NCI-H2107 treated with DMSO at 0.1 percent for 48 hours (cell line): ENCODE measurements at regions not wholly inside any gene's neighbourhood (a gene's known extent, or its start where the extent isn't known, plus 50 kb on each side); places are given as distances from the start of the nearest gene placed in this dataset.

Experiments
- DNase-seq: peaks from one replicate; lab custom pipeline; 2025; ENCODE audit not compliant: unreplicated experiment; lab: John Stamatoyannopoulos, UW

GRCh38 chr4:180809439-180809838 lies 1433.8 kb upstream of the TENM3 start:
- no peak for DNase-seq

GRCh38 chr4:180810581-180810980 lies 1432.6 kb upstream of the TENM3 start:
- DNase-seq: no peak

- no peak for DNase-seq
Observed at GRCh38 chr4:180811556-180811955, 1431.6 kb upstream of the TENM3 start.

- no peak for DNase-seq
Observed at GRCh38 chr4:180812783-180813182, 1430.4 kb upstream of the TENM3 start.

GRCh38 chr4:180814875-180815417 lies 1428.3 kb upstream of the TENM3 start:
- no peak for DNase-seq

- DNase-seq: no peak
Observed at GRCh38 chr4:180817529-180817928, 1425.7 kb upstream of the TENM3 start.

GRCh38 chr4:180823108-180823507 lies 1420.1 kb upstream of the TENM3 start:
- DNase-seq: no peak

GRCh38 chr4:180827232-180828009 lies 1415.8 kb upstream of the TENM3 start:
- peak; percentile 25 for DNase-seq

GRCh38 chr4:180828455-180829018 lies 1414.7 kb upstream of the TENM3 start:
- peak; percentile 76 for DNase-seq

- no peak for DNase-seq
Observed at GRCh38 chr4:180832073-180832472, 1411.1 kb upstream of the TENM3 start.

GRCh38 chr4:180840142-180840541 lies 1403.1 kb upstream of the TENM3 start:
- DNase-seq: no peak

- no peak for DNase-seq
Observed at GRCh38 chr4:180850318-180850940, 1392.8 kb upstream of the TENM3 start.

- no peak for DNase-seq
Observed at GRCh38 chr4:180852738-180853137, 1390.5 kb upstream of the TENM3 start.

GRCh38 chr4:180855184-180855583 lies 1388.0 kb upstream of the TENM3 start:
- DNase-seq: no peak

- DNase-seq: no peak
Observed at GRCh38 chr4:180860089-180860720, 1383.0 kb upstream of the TENM3 start.

GRCh38 chr4:180861651-180862050 lies 1381.6 kb upstream of the TENM3 start:
- no peak for DNase-seq

- no peak for DNase-seq
Observed at GRCh38 chr4:180866933-180867643, 1376.1 kb upstream of the TENM3 start.

GRCh38 chr4:180870623-180871022 lies 1372.6 kb upstream of the TENM3 start:
- no peak for DNase-seq

GRCh38 chr4:180898305-180898704 lies 1344.9 kb upstream of the TENM3 start:
- no peak for DNase-seq

GRCh38 chr4:180900781-180901180 lies 1342.4 kb upstream of the TENM3 start:
- no peak for DNase-seq

- DNase-seq: no peak
Observed at GRCh38 chr4:180909279-180909678, 1333.9 kb upstream of the TENM3 start.
